CD4-positive, alpha-beta T cell treated with Interleukin-4 for 4 hours (primary cell): ENCODE measurements at regions not wholly inside any gene's neighbourhood (a gene's known extent, or its start where the extent isn't known, plus 50 kb on each side); places are given as distances from the start of the nearest gene placed in this dataset.

Source experiments
- DNase-seq: peaks from one replicate; pipeline ENCODE4 v3.0.0-alpha.2; 2020

- DNase-seq = no peak
Measured at GRCh38 chr5:35417040-35417439, 186.8 kb upstream of the PRLR start.

DNA sequence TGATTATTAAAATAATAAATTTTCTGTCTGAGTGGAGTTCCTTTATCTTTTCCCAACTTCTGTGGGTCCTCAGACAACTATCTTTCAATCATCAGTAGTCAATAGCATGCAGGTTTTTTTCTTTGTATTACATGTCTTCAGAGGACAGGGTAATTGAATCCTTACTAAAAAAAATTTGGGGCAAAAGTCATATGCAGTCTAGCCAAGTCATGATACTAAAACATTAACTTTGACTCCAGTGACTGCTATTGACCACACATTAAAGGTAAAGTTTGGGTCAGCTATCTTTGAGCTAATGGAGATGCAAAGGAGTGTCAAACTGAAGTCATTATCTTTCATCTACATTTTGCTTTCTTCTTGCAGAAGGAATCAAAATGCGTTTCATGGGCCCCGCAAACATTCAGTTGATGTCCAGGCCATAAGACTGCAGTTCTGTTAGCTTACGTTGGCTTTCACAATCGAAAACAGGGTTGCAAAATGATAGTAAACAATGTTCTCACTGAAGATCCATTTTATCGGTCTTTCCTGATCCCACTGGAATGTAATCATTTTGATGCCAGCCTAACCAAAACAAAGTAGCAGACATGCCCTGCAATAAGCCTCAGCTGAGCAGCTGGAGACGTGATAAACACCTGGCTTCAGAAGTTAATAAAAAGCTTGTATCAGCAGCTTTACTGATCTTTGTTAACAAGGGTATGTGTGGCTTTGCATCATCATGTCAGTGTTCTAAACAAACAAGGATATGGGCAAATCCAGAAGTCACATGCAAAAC, 186.1 kb upstream of the PRLR start:
- no peak for DNase-seq

- DNase-seq = no peak
Measured at GRCh38 chr5:35415309-35415708, 185.0 kb upstream of the PRLR start.

GRCh38 chr5:35409361-35409760, 179.1 kb upstream of the PRLR start:
- no peak for DNase-seq

DNA sequence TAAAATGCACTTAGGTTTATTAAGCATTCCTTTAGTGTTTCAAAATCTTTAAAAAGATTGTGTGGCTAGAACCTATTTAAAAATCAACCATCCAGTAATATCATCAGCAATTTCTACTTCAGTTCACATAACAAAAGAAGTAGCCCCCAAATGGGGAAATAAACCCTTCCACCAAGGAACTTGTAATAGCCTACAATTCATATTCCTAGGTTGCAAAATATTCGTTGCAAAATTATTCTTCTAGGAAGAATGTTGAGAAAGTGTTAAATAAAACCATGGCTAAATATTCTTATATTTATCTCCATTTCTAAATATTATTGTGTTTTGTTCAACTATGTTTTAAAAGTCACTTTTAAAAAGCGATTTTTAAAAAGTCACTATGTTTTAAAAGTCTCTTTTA, 177.9 kb upstream of the PRLR start:
- DNase-seq = no peak

GRCh38 chr5:35407697-35408096, 177.4 kb upstream of the PRLR start:
- DNase-seq = no peak

GRCh38 chr5:35405938-35406337, 175.7 kb upstream of the PRLR start:
- DNase-seq = no peak

DNA sequence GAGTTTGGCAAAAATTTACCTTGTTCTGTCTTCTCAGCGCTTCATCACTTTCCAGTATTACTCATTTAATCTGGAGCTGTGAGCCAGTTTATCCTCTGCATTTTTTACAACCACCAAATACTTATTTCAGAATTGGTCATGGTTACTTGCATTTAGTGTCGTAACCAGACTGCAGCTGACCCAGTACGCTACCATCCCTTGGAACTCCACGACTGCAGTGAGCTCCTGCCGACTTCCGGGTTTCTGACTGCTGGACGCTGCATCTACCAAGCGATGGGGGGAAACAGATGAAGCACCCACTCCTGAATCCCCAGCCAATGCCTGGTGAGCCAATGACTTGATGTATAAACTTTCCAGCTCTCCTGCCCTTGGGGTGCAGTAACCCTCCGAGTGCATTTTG, 174.4 kb upstream of the PRLR start:
- no peak for DNase-seq

GRCh38 chr5:35393901-35394300, 163.6 kb upstream of the PRLR start:
- no peak for DNase-seq

GRCh38 chr5:35384658-35385057, 154.4 kb upstream of the PRLR start:
- DNase-seq = no peak

DNA sequence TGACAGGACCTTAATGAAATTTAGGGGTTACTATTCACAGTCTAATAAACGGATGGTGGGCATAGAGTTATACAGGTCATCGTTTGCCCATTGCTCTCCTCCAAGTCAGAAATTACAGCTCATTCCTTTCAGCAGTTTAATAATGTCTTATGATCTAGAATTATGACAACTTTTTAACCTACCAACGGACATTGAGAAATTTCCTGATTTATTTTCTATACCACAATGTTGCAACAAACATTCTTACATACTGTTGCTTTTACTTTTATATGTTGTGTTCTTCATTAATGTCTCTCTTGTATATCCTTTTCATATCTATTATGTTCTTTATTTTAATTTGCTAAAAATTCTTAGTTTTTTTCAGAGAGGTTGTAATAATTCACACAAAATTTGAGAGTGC, 152.8 kb upstream of the PRLR start:
- DNase-seq = no peak

DNA sequence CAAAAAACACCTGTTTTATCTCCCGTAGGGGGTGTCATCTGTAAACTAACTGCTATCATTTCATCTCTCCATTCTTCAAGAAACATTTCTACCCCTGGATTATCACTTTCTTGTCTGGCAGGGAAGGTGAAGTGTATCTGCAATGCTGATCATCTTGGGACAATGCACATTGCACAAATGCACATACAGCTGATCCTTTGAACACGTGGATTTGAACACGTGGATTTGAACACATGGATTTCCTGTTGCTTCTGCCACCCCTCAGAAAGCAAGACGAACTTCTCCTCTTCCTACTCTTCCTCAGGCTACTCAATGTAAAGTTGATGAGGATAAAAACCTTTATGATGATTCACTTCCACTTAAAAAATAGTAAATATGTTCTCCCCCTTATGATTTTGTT, 147.4 kb upstream of the PRLR start:
- DNase-seq = no peak

GRCh38 chr5:35374584-35374983, 144.3 kb upstream of the PRLR start:
- no peak for DNase-seq

GRCh38 chr5:35373249-35373648, 143.0 kb upstream of the PRLR start:
- DNase-seq = no peak

DNA sequence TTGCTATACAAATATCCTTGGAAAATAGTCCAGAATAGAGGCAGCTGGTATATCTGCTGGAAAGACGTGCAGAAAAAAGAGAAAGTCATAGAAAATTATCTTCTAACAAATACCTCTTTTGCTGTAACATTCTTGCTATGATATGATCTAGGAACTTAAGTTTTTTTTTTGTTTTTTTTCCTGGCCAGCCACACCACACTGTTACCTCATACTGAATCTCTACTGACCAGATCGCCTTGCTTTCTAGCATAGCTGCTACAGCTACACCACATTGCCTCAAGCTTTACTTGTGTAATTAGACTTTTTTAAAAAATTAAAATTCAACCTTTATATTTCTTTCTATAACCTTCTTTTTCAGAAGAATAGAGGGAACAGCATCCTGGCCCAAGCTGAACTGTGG, 142.2 kb upstream of the PRLR start:
- DNase-seq = no peak

GRCh38 chr5:35371951-35372426, 141.7 kb upstream of the PRLR start:
- no peak for DNase-seq

GRCh38 chr5:35370871-35371270, 140.6 kb upstream of the PRLR start:
- no peak for DNase-seq

DNA sequence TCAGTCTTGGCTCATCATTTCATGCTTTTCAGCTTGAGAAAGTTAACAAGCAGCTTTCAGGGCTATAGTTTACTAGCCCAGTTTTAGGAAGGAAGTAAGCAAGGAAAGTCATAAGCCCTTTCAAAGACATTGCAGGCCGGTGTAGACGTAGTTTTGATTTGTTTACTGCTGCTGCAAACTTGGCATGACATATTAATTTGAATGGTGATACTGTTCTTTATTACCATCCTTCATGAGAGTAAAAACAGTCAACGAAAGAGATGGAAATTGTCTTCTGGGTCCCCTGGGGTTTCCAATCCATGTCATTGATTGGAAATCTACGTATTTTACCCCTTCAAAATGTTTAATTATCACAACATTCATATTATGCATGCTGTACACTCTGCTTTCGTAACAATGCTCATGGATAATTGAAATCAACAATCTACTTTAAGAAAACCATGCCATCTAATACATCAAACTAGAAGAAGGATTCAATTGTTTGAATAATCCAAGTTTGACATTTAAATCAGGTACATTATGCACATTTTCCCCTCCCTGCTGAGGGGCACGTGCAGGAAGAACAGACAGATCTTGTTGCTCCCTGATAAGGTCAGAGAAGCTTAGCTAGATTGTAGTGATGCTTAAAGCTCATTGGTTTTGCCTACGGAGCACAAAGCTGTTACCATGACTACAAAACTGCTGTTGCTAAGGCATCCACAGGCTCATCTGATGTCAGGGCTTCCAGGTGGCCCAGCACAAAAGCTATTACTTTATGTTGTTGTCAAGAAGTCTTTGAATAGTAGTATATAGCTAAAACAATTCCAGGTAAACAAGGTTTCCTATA, 139.9 kb upstream of the PRLR start:
- DNase-seq = no peak

GRCh38 chr5:35367526-35367925, 137.2 kb upstream of the PRLR start:
- DNase-seq = no peak

DNA sequence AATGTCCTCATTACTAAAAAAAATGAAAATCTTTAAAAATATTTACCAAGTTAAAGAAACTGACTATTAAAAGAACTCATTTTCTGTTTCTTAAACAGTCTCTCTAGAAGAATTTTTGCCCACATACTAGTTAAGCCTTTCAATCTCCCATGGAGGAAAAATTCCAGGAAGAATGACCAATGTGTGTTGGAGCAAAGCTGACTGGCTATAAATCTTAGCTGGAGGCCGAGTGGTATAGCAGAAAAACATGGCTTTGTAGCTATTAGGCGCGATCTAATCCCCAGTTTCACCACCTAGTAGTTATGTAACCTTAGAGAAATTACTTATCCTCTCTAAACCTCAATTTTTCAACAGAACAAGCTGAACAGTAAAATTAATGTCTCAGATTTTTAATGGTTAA, 135.5 kb upstream of the PRLR start:
- no peak for DNase-seq

DNA sequence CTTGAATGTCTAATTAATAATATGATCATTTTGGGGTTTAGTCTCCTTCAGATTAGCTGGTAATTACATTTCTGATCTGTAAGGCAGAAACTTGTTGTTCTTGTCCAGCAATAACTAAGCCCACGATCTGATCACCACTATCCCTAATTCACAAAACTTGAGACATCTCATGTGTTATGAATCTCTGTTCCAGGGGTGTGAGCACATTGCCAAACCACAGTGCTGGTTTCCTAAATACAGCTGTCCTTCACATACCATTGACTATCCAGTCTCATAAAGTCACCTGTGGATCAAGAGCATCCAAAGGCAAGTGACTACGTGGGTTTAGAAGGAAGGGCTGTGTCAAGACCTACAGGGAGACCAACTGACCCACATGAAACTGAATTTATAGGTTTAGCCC, 134.1 kb upstream of the PRLR start:
- DNase-seq = no peak

GRCh38 chr5:35363387-35363965, 133.2 kb upstream of the PRLR start:
- no peak for DNase-seq

DNA sequence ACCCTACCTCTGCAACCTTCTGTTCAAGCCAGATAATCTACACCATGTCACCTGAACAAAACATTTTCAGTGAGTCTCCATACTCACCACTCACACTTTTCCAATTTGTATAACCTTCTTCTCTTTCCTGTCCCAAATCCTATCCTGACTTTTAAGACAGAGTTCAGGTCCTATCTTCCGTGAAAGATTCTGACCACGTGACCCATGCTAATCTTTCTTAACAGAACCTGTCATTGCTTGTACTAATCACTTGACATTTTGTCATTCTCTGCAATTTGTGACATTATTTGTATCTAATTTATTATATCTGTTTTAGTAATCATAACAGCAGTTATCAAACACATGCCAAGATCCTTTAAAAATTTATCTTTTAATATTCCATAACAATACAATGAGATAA, 132.5 kb upstream of the PRLR start:
- no peak for DNase-seq

DNA sequence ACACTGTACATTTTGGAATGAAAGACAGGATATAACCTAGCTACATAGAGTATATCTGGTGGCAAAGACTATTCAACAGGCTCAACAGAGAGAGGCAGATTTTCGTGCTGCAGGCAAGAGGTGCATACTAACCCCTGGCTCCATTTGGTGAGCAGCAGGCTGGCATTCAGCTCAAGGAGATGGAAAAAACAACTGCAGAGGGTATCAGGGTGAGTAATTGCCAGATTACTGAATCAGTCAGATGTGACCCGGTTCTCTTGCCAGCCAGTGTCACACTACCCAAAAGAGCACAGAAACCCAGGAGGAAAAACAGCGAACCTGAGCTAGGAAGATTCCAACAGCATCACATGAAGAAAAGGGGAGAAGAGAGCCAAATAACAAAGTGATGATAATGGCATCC, 130.4 kb upstream of the PRLR start:
- DNase-seq = no peak
